HG03280 (cell line): ENCODE measurements at regions not wholly inside any gene's neighbourhood (a gene's known extent, or its start where the extent isn't known, plus 50 kb on each side); places are given as distances from the start of the nearest gene placed in this dataset.

Source experiments
- ATAC-seq: cut with Tn5 transposase; IDR thresholded peaks from one replicate; pipeline ENCODE4 v1.9.1; 2021; ENCODE audit warnings: mild to moderate bottlenecking, moderate library complexity; ENCODE audit not compliant: unreplicated experiment

GRCh38 chr13:97109841-97110492 lies 112.2 kb upstream of the MBNL2 start:
- ATAC-seq, result peak; percentile 93

- no peak for ATAC-seq
These were observed 111.2 kb upstream of the MBNL2 start for GRCh38 chr13:97110936-97111335.

DNA sequence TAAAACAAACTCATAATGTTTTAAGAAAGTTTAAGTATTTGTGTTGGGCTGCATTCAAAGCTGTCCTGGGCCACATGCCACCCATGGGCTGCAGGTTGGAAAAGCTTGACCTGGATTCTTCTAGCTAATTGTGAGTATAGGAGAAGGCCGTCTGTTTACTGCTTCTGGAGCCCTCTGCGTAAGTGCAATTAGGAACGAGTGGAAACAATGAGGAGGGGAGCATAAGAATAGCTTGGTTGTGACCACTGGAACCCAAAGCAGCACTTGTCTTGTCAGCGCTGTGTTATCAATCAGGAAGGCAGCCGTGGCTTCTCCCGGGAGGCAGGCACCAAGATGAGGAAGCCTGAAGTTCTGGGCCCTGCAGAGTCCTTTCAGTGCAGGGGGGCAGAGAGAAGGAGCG lies 110.4 kb upstream of the MBNL2 start:
- no peak for ATAC-seq

DNA sequence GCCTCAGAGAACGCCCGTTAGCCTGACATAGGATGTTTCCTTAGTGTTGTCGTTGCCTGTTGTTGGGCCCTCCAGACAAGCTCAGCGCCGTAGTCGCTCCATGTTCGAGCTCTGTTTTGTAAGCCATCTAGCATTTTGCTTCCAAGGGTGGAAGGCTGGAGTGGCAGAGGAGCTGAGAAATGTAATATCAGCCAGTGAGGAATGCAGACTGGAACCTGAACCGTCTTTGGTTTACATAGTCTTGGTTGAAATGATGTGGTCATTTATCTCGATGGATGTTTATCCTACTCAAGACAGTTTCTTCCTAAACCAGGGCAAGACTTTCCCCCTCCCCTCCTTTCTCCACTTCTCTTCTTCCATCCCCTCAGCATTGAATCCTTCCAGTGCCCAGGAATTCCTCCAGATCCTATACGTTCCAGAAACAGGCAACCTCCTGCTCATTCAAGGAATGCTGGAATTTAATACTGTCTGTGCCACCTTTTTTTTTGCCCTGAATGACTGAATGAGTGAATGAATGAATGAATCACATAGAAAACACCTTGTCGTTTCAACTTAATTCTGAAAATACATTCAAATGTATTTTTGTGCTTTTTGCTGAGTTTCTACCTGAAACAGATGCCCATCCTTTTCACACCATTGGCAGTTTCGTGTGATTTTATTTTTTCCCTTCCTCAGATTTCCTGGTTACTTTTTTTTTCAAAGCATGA lies 109.5 kb upstream of the MBNL2 start:
- ATAC-seq, result no peak

DNA sequence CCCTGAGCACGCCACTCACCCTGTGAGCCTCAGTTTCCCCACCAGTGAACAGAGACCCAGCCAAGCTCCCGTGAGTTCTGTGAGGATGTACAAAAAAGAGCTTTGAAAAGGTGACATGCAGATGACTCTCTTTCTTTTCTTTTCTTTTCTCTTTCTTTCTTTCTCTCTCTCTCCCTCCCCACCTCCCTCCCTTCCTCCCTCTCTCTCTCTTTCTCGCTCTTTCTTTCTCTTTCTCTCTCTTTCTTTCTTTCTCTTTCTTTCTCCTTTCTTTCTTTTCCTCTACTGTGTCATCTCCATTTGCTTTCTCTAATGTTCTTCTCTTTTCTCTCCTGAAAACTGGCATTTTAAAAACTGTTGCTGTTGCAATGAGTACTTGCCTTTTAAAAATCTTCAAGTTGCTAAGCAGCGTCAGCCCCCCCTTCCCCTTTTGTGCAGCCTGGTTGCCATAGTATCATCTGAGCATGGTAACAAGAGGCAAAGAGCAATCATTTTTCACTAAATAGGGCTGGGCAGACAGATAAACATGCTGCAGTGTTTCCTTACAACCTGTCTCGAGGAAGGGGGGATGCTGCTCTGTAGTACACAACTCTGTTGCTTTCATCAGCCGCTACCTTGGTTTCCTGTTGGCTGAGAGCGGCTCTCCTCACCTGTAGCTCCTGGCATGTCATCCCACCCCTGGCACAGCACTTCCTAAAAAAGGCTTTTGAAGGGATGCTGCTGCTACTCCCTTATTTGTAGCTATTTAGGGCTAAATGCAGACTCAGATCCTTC lies 108.7 kb upstream of the MBNL2 start:
- ATAC-seq, result no peak

DNA sequence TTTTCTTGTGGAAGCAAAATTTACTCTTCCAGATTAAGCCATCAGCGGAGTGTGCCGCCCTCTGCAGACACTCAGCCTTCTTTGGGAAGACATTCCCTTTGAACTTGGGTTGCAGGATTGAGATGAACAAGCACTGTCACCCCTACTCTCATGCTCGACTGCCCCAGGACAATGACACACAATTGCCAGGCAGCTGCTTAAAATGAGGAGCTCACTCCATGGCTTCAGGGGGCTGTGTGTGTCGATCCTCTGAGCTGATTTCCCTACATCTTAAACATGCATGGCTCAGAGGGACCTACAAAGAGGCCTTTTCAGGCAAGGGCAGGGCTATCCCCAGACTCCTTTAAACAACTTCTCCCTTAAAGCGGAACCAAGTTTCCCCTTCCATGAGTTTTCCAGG lies 107.5 kb upstream of the MBNL2 start:
- no peak for ATAC-seq

- peak; percentile 57 for ATAC-seq
These were observed 105.4 kb upstream of the MBNL2 start for GRCh38 chr13:97116754-97117153.

DNA sequence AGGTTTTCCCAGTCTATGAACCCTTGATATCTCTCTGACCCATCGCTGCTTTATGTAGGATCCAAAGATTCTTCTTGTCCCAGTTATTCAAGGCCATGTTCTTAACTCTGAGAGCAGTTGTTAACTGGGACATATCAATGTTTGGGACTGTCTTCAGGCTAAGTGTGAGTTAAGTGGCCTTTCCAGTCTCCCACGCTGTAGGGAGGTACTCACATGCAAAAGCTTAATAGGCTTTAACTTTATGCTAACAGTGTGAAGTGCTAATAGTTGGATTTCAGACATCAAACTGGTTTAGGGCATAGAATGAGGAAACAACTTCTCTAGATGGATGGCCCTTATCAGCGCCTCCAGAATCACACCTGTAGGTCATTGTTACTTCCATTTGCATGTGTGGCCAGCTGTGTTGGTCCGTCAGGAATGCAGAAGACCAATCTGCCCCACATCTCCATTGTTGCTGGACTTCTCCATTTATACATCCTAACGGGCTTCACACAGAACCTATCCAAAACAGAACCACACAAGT lies 104.7 kb upstream of the MBNL2 start:
- no peak for ATAC-seq

DNA sequence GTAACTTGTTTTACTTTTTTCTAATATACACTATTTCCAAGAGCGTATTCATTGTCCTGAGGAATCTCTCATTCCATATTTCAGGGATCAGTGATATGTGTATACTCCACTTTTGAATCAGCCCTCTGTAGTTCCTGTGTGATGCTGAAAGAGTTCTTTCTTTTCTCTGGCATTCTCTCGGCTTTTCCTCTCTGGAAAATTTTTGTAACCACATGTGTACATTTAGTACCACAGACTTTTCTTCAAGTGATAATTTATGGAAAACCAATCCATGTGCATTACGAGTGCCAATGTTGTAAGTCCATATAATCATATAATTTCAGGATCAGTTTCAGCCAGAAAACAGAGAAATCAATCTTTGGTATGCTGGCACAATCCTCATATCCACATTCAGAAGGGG lies 102.2 kb upstream of the MBNL2 start:
- ATAC-seq, result no peak

- ATAC-seq, result no peak
These were observed 101.8 kb upstream of the MBNL2 start for GRCh38 chr13:97120346-97120745.

DNA sequence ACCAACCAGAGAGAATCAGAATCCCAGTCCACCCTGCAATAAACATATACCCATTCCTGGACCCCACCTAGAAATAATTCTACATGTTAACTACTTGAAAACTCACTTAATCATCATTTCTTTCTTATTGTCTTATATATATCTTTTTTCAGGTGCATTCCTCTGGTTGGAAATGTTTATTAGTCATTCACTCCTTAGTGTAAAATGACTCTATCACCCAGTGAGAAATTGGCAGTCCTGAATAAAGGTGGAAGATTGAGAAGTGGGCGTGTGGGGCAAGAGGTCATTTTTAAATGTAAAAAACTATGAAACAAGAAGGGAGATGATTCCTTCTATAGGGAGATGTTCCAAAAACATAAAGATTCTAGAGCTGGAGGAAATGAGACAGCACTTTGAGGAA lies 101.2 kb upstream of the MBNL2 start:
- ATAC-seq, result no peak

GRCh38 chr13:97121894-97122293 lies 100.2 kb upstream of the MBNL2 start:
- ATAC-seq, result no peak

GRCh38 chr13:97122381-97122996 lies 99.6 kb upstream of the MBNL2 start:
- no peak for ATAC-seq

GRCh38 chr13:97124206-97124605 lies 97.9 kb upstream of the MBNL2 start:
- no peak for ATAC-seq

DNA sequence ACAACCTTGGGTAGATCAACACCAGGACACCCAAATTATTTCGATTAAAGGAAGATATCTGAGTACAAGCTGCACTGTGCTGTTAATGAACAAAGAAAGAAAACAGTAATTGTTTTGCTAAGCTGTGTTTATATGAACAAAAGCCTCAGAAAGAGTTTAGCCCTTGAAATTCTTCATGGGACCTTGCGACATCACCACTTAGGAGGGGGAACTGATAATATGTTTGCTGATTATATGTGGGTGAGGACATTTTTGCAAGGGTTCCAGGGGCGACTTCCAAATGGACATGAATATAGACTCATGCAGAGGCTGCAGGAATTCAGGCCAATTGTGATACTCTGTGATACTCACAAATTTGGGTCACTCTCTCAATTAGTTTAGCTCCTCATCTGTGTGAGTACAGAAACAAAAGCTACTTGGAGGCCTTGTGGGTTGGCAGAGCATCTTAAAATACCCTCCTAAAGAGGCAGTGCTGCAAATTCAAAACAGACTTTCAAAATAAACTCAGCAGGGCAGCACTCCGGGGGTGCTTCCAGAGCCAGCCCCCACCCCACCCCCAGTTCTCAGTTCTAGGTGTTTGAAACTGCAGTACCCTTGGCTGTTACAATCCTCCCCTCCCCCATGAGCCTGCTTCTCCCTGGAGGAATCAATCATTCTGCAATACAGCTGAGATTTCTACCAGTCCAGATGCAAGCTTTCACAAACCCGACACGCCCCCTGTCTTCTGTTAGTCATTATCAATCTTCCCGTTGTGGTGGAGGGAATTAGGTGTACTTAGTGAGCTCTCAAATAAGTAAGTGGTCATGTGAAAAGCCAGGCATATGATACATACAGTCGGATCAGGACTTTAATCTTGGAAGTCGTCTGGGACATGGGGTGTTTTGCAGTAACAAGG lies 97.0 kb upstream of the MBNL2 start:
- ATAC-seq, result no peak

DNA sequence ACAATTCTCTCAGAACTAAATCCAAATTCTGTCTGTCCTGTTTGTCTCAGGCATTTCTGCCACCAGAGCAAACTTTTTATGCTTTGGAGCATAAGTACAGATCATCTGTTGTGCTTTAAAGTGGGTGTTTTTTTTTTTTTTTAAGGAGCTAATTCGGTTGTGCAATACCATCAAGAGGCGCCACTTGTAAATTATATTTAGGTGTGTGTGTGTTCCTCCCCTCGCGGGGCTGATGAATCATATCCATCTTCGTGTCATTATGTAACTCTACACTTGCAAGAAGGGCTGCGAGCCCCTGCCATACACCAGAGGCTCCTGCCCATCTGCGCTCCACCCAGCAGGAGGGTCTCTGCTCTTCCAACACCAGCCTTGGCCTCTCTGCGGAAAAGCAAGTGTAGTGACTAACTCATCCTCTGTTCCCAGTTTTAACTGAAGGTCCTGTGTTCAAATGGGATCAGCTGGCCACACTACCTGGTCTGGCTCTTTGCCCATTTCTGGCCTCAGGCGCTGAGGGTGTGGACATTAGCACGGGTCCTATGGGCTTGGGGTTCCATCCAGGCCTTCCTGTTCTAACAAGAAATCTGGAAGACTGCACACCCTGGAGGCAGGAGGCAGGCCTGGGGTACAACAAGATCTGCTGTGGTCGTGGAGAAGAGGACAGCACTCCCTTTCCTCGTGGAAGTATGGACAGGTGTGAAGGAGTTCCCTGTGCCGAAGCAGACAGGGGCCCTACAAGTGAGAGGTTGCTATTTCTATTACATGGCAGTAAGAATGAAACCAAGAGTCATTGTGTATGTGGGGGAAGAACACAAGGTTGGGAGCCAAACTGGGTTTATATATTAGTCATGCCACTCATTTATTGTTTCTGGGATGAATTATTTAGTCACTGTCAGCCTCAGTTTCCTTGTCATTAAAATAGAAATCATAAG lies 96.1 kb upstream of the MBNL2 start:
- ATAC-seq, result peak; percentile 84

- ATAC-seq, result no peak
These were observed 94.3 kb upstream of the MBNL2 start for GRCh38 chr13:97127842-97128241.

GRCh38 chr13:97130190-97130589 lies 91.9 kb upstream of the MBNL2 start:
- no peak for ATAC-seq

DNA sequence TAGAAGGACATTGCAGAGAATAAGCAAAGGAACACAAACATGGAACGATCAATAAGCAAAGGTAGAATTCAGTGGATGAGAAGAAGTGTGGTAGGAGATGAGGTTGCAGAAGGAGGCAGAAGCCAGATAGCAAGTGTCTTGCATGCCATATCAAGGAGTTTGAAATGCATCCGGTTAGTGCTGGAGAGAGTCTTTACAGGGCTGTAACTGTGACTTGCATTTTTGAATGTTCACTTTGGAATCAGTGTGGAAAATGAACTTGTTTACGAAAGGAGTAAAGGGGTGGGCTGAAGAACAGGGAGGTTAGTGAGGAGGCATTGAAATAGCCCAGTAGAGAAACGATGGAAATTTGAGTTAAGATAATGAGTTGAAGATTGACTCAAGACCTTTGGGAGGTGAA lies 90.7 kb upstream of the MBNL2 start:
- ATAC-seq, result no peak
